GM21723 (cell line): ENCODE measurements at regions not wholly inside any gene's neighbourhood (a gene's known extent, or its start where the extent isn't known, plus 50 kb on each side); places are given as distances from the start of the nearest gene placed in this dataset.

Experiments used
- ATAC-seq: cut with Tn5 transposase; IDR thresholded peaks from one replicate; pipeline ENCODE4 v1.9.1; 2021; ENCODE audit warnings: mild to moderate bottlenecking, moderate library complexity; ENCODE audit not compliant: unreplicated experiment

DNA sequence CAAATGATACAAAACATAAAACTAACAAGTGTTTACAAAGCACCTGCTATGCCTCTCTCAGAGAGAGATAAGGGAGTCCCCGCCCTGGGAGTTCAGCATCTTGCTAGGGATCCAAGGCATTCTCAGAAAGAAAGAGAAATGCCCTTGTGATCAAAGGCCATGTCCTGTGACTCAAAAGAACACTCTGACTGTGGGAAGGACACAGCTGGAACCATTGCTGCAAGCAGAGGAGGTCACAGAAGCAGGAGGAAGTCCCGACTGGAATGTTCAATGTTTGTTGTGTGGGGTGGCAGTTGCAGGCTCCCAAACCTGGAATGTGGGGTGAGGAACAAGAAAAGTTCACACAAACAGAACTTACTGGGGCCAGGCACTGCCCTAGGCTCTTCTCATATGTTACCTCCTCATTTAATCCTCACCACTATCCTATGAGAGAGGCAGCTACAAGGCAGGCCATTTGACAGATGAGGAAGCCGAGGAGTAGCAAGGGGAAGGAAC lies 93.0 kb upstream of the GRIK3 start:
- ATAC-seq = no peak

DNA sequence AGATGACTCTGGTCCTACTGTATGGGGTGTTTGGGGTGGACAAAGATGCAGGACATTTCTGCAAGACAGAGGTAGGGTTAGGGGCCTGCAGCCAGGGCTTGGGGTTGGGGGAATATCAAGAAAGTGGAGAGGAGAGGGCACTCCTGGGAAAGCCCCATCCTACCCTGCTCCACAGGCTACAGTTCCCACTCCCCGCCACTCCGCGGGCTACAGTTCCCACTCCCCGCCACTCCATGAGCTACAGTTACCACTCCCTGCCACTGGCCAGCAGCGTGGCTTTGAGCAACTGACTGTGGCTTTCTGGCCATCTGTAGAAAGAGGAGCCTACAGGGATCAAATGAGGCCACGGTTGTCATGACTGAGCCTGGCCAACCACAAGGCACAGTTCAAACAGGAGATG lies 93.8 kb upstream of the GRIK3 start:
- no peak for ATAC-seq

DNA sequence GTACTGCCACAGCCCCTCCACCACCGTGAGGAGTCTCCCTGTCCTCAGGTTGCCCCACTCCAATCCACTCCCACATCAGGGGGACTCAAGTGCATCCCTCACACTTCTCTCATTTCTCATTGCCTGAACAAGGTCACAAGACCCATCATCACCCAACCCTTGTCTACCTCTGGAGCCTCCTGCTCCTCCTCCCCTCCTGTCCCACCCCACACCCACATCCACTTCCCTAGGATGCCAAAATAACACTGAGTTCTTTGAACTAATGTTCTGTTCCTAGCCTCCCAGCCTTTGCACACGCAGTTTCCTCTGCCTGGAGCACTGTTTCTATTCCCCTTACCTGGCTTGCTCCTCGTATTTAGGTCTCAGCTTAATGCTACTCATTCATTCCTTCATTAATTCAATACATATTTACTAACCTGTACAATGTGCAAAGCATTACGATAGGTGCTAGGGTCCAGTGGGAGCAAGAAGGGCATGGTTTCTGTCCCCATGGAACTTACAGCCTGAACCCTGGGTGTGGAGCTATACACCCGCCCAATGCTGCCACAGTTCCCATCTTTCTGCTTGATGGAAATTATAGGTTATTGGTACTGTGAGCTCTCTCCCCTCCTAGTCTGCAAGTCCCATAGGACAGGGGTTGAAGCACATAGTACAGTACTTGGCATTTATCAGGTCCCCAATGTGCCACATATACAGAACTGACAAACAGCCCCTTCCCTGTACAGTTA lies 96.1 kb upstream of the GRIK3 start:
- no peak for ATAC-seq

DNA sequence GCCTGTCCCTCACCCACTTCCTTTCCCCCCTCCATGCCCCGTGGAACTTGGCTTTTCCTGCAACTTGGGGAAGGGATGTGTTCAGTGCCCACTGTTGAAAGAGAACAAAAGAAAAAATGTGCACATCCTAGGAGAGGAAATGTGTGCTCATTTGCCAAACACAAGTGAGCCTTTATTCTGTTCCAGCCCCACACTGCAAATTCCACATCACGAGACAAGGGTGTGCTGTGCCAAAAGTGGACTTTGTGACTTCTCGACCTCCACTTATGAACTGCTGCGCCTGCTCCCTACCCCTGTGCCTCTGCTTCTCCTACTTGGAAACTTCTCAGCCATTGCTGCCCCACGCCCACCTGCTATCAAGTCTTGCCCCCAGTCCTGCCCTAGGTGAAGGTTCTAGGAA lies 97.0 kb upstream of the GRIK3 start:
- no peak for ATAC-seq

DNA sequence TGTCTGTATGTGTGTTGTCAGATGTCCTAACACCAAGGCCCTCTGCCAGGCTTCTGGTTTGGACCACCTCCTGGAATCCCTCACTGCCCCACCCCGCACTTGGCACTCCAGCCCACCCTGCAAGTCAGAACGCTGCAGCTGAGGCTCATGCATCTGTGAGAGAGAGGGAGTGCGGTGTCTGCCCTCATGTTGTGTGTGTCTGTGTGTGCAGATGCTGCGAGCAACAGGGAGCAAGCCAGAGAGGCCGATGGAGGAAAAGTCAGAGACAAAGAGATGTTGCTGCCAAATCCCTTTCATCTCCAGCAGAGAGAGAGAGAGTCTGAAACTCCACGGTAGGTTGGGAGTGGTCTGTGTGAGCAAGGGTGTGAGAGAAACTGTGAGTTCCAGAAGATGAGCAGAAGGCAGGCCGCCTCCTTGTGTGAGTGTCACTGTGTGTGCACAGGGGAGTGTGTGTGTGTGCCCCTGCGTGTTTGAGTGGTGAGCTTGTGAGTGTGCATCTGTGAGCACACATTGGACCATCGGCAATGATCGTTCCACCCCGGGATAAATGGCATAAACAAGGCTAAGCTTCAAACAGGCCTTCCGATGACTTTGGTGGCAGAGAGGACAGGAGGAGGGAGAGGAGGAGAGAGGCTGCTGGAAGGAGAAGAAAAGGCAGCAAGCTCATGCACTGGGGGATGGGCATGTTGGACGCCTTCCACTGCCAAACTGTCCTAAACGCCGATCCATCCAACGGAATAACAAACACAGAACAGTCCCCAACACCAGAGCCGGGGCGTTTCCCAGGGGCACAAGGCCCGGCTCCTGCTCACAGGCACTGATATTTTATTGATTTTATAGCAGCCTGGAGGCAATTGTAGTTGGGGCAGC lies 99.2 kb upstream of the GRIK3 start:
- ATAC-seq = no peak

DNA sequence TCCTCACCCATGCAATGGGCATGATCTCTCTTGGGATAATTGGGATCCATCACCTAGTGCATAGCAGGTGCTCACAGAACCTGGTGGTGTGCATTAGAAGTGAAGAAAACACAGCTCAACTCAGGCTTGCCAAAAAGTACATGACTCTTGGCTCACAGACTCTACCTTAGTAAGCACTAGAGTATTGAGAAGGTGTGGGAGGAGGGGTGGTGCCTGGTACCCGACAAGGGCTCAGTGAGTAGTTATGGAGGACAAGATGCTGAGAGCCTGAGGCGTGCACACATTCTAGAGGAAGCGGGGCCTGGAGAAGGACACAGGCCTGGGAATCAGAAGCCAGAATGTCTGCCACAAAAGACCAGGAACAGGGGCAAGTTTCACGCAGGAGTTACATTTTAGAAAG lies 100.3 kb upstream of the GRIK3 start:
- no peak for ATAC-seq

DNA sequence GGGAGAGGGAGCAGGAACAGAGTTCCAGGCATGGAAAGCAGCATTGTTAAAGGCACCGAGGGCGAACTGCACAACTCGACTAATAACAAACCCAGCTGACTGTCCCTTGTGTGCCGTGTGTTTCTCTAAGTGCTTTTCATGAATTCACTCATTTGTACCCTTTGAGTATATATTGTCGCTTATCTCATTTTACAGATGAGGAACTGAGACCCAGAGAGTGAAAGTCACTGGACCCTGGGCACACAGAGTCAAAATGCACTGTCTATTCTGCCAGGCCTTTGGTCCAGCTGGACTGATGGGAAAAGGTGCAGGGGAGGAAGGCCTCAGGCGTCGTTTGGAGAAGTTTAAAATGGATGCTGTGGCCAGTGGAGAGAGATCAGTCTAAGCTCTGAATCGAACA lies 100.7 kb upstream of the GRIK3 start:
- ATAC-seq = no peak

DNA sequence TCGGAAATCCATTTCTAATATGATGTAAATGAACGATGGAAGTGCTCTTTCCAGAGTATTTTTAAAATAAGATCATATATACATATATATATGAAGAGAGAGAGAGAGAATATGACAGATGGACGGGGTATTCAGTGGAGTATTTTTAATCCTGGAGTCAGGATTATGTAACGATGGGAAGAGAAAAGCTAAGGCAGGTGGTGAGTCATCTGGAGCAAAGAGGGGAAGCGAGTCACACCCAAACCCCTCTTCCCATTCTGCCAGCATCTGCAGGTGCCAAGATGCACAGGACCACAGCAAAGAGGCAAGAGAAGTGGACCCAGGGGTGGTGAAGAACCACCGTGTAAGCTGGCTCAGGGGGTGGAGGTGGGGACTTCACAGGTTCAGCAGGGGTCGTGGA lies 102.7 kb upstream of the GRIK3 start:
- ATAC-seq = no peak

DNA sequence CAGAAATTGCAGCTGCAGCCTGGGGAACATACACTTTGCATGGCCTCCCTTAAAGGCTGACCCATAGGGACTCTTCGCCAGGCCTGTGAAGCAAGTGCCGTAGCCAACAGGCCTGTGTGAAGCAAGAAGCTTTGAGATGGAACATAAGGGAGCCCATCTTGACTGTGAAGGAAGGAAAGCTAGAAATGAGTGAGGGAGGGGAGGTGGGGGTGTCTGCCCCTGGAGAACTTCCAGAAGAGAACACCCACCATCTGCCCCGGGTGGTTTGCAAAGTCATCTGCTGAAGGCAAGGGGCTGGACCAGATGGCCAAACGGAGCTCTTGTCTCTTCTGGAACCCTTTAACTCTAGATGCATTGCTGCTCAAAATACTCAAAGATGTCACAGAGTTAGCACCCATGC lies 103.3 kb upstream of the GRIK3 start:
- no peak for ATAC-seq

DNA sequence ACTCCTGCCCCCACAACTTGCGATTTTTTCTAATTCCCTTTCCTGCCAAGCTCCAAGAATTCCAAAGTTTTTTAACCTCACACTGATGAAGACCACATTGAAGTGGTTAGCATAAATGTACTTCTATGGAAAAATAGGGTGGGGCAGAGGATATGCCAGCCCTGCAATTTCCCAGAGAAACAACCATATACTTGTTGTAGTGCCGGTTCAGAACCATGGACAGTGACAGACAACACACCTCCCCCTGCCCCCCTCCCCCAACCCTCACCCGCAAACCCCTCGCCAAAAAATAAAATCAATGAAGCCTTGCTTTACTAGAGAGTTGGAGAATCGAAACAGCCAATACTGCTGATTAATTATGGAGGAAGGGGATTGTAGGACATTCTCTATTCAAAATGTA lies 109.5 kb upstream of the GRIK3 start:
- no peak for ATAC-seq

DNA sequence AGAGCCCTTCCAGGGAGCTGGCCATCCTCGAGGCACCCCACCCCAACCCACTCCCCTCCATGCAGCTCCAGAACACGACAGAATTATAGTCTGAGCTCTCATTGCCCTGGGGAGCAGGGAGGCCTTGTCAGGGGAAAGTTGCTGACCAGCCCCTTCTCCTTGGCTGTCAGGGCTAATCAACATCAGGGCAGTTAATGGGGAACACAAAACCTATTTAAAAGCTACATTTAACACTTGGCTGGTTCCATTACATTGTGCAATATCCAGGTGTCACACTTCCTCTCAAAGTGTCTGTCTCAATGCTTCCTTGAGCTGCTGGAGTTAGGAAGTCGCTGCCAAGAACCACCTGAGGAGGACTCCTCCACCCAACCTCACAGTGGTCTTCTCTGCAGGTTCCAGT lies 111.8 kb upstream of the GRIK3 start:
- ATAC-seq = no peak

DNA sequence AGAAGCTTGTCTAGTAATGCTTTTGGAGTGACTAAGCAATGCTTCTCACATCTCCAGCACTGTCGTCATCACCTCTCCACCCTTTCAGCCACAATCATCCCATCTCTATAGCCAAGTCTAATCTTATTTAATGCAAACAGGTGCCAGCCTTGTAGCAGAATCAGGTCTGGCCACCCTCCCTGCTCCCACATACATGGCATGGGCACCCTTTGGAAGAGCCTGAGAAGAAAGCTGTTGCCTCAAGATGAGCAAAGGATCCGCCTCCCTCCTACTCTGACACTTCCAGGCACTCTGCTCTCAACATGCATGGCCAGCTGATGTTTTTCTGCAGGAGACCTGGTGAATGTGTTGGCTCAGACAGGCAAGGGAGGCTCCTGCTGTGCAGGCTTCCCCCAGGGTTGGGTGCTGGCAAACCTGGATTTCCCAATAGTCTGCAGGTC lies 113.1 kb upstream of the GRIK3 start:
- ATAC-seq = no peak

DNA sequence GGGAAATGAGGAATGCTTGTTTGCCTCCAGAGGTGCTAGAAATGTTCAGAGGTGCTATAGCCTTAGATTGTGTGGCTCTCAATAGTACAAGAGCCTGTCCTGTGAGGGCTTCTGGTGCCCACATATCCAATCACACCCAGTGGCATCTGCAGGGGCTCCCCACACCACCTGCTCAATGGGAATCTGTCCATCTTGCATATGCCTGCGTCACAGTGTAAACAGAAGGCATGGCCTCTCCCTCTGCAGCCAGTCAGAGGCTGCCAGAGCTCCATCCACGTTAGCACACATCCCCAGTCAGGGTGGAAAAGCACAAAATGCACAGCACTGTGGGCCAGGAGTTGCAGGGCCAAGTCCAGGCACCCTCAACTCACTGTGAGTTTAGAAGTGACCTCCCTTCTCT lies 113.6 kb upstream of the GRIK3 start:
- no peak for ATAC-seq

DNA sequence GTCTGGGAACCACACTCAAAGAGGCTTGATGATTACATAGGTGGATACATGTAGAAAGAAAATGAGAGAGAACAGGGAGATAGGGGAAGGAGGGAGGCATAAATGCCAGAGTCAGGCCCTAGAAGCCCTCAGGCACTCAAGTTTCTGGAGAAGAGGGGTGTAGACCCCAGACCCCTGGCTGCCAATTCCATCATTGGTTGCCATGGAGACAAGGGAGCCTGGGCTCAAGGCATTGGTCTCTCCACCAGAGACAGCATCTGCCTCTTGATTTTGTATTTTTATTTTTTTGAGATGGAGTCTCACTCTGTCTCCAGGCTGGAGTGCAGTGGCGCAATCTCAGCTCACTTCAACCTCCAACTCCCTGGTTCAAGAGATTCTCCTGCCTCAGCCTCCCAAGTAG lies 114.3 kb upstream of the GRIK3 start:
- no peak for ATAC-seq

DNA sequence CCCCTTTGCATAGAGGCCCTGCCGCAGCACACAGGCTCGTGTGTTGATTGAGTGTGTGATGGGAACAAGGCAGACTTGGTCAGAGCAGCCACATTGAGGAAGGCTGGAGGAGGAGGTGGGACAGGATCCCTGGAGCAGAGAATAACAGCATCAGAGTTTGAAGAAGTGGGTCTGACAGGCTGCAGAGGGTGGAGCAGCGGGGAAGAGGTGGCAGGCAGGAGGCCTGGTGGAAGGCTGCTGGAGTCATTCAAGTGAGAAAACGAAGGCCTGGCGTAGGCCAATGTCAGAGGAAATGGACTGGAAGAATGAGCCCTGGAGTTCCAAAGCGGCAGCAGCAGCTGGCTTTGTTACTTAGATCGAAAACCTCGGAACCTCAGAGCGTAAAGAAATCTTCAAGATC lies 115.0 kb upstream of the GRIK3 start:
- ATAC-seq = no peak

DNA sequence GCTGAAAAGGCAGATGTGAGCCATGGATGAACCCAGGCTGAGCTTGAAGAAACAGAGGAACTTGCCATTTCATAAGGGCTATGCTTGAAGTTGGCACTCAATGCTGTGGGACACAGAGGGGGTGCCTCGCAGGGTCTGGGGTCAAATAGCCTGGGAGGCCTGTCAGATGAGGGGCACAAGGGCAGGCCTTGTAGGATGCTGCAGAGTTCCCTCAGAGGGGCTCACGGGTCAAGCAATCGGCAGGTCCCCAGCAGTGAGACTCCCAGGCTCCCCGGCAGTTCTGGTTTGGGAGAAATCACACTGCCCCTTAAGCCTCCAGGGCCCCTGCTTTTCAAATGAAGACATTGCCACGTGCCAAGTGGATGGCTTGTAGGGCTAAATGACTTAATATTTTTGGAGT lies 116.7 kb upstream of the GRIK3 start:
- ATAC-seq = no peak

DNA sequence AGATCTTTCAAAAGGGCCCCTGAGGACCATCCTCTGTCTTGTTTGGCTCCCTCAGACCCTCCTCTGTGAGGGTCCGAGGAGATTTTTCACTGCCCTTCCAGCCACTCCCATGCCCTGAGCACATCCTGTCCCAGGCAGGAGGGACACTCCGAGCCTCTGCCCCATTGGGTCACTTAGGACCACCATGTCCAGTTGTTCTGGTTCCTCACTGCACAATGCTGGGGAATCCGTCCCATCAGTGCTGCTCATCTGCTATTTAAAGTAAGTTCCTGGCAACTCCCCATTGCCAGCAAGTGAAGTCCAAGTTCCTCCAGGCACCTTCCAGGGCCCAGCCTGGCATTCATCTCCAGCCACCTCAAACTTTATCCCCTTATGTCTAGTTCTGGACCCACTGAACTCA lies 117.5 kb upstream of the GRIK3 start:
- ATAC-seq = no peak

DNA sequence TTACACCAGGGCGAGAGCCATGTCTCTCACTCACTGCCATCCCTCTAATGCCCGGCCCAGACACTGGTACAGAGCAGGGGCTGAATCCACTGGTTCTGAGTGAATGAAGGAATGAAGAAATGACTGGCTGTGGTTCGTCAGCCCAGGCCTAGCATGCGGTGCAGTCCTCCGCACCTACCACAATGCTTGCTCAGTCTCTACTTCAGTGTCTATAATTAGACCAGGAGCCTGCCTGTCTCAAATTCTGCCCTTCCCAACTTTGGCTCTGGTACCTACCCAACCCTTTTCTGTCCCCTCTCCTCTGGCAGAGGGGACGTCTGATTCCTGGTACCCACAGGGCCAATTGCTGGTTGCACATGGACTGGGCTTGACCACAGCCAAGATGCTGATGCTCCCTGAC lies 118.2 kb upstream of the GRIK3 start:
- ATAC-seq = no peak

DNA sequence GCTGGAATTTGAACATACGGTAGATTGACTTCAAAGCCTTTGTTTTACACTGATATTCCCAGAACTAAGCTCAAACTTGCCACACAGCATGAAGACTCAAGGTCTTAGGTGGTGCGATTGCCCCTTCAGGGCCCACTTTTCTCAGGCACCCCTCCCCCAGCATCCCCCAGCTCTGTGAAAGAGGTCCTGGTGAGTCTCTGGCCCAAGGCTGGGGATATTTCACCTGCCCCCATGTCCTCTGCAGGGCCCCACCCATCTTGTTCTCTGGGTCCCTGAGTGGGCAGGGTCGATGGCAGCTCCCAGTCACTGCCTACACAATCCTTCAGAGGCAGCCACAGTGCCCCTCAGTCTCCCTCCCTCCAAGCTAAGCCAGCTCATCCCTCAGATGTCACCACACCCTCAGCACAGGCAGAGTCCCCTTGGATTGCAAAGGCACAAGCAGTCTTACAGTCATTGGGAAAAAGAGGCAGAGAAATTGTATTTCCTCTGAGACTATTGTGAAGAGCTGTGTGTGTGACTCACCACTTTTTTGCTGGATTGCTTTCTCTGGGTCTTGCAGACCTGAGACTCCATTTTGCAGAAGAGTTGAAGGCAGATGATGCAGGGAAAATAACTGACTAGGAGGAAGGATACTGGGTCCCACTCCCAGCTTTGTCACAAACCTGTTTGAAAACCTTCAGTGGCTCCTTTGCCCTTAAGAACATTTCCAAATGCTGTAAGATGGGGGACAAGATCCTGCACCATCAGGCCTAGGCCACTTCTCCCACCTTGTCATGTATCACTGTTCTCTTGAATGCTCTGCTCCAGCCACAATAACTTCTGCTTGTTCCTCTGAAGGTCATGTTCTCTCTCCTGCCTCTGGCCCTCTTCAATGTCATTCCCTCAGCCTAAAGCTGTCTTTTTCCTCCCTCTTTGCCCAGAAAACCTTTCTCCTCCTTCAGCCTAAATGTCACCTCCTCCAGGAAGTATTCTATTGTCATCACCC lies 119.1 kb upstream of the GRIK3 start:
- ATAC-seq = no peak

DNA sequence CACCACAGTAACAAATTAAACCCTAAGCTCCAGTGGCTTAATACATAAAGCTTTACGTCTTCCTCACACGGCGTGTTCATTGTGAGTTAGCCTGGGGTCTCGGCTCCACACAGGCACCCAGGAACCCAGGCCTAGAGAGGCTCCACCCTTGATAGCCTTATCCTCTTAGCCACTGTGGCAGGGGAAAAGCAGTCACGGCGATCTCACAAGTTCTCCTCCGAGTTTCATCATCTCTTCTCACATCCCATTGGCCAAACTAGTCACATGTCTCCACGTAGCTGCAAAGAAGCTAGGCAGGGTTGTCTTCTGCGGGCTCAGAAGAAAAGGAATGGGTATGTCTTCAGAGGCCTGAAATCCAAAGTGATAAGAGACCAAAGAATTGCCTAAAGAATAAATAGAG lies 122.3 kb upstream of the GRIK3 start:
- ATAC-seq = no peak

DNA sequence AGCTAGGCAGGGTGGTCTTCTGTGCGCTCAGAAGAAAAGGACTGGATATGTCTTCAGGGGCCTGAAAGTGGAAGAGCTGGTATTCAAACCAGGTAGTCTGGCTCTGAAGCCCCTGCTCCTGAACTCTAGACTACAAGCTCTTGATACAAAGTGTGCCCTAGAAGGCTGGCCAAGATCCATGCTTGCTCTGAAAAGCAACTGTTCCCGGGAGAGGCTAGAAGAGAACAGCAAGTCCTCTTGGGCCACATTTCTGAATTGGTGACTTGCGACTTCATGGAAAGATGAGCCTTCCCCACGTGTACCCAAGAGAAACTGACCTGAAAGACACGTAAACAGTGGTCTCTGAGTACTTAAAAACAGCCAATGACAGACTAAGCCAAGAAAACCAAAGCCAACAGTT lies 123.3 kb upstream of the GRIK3 start:
- ATAC-seq = no peak
